ENCODE measurements at regions not wholly inside any gene's neighbourhood (a gene's known extent, or its start where the extent isn't known, plus 50 kb on each side); places are given as distances from the start of the nearest gene placed in this dataset.
A peak's percentile ranks its signal among the peaks of the same experiment; 100 is the strongest.

DNA sequence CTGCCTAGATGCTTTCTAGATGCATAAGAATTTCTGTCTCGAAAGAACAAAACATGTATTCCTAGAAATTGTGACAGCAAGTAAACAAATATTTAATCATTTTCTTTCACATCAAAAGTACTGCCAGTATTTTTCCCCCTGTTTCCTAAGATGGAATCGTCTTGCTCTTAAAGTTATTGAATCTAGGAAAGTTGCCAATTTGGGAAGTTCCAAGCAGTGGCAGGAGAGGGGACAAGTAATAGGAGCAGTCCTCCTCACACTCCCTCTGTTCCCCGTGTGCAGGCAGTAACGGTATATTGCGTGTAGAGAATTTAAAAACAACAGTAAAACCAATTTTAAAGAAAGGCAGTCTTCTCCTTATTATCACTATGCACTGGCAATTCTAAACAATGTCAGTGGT, 619.8 kb downstream of the TBL1XR1 start:
- DNase-seq (ENCODE audit: low read depth in 4 of 4, low spot score in 2 of 4) = no peak

DNA sequence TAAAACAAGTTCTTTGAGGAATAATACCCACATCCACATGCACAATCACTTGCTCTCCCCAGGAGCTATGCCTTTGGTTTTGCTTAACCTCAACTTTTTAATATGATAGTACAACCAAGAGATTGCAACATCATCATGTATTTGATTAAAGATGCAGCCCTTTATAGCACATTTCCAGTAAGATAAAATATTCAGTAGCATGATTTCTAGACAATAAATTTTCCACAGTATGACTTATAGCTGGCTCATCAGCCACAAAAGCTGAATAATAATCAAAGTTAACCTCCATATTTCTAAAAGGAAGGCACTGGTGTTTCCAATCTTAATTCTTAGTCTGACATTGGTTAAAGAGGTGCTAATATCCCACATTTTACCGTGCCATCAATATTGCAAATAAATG, 622.5 kb downstream of the TBL1XR1 start:
- DNase-seq (ENCODE audit: low read depth in 4 of 4, low spot score in 2 of 4) = no peak

DNA sequence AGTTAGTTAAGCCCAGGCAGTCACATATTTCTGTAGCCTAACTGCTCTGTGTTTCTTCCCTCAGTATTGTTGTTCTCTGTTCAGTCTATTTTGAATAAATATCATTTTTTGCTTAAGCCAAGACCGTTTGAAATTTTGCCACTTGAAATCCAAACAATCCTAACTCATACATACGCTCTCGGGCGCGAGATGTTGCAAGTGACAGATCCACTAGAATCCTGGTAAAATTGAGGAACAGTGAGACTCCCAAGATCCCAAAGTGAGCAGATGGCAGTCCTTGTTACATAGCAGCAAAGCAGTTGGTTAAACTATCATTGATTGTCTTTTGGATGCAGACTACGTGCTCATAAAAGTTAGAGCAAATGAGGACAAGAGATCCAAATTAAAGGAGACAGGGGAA, 625.4 kb downstream of the TBL1XR1 start:
- DNase-seq (ENCODE audit: low read depth in 4 of 4, low spot score in 2 of 4) = no peak

DNA sequence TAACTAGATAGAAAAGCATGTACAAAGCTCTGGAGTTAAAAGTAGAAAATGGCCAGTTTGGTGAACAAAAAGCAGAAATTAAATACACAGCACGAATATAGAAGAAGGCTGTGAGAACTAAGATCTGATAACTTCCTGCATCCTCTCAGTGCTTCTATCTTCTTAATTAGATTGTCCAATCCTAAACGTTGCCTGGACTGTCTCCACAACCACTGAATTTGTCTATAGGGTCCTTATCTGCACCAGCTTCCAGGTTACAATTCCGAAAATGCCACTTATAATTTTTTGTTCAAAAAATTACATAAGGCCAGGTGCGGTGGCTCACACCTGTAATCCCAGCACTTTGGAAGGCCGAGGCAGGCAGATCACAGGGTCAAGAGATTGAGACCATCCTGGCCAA, 626.3 kb downstream of the TBL1XR1 start:
- no peak for DNase-seq (ENCODE audit: low read depth in 4 of 4, low spot score in 2 of 4)

DNA sequence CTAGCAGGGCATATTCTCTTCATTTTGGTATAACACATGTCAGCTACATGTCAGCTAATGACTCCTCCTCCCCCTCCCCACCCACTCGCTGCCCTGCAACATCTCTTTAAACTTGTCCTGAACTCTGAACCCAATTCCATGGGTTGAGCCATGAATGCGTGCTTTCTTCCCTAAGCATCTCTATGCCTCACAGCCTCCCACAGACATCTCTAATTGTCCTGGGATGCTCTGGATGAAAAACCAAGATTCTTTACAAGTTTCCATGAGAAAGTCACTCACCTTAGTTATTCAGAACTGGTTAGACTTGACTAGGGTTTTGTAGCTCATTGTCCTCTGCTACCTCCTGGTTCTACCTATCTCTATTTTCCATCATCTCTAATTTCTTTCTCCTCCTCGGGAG, 629.1 kb downstream of the TBL1XR1 start:
- DNase-seq (ENCODE audit: low read depth in 4 of 4, low spot score in 2 of 4) = no peak

DNA sequence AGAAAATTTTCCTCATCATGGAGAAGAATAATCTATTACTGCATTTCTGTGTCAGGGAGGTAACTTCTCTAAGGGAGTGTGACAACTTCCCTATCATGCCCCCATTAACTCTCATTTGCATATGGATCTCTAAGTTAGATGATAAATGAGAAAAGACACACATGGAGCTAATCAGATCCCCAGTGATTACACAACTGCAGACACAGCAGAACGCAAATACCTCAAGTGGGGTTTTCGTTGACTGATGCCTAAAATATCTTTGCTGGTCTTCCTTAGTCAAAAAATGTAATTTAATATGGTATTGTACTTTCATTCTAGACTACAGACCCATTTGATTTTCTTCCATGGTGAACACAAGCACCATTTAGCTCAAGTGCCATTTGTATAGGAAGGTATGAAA, 630.5 kb downstream of the TBL1XR1 start:
- no peak for DNase-seq (ENCODE audit: low read depth in 4 of 4, low spot score in 2 of 4)

DNA sequence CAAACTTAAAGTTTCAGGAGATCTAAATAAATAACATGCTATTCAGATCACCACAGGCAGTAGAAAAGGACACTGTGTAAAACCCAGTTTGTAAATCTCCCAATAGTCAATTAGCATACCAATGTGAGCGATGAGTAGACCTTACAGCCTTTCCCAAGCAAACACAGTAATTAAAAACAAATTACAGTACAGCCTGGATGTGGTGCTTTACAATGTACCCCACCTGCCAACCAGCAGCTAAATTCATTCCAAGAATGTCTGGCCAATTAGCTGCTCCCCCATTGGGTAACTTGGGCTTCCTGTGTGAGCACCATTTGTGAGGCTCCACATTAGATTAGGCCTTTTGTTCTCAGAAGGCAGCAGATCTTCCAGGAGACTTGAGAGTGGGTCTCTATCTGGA, 635.0 kb downstream of the TBL1XR1 start:
- DNase-seq (ENCODE audit: low read depth in 4 of 4, low spot score in 2 of 4) = no peak

DNA sequence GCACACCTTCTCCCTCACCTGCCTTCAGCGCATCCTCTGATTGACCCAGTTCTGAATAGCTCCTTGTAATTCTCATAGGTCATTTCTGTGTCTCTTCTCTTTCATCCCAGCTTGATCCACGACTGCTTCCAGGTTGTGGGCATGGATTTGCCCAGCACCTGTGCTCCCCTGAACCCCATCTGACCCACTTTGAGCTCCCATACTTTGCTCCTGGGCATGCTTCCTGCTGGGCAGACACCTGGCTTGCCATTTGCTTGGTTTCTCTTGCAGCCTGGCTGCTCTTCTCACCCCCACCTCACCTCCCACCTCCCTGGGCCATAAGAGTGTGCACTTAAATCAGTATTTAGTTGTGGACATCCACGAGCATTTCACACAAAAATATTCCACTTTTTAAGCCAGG, 635.5 kb downstream of the TBL1XR1 start:
- no peak for DNase-seq (ENCODE audit: low read depth in 4 of 4, low spot score in 2 of 4)

DNA sequence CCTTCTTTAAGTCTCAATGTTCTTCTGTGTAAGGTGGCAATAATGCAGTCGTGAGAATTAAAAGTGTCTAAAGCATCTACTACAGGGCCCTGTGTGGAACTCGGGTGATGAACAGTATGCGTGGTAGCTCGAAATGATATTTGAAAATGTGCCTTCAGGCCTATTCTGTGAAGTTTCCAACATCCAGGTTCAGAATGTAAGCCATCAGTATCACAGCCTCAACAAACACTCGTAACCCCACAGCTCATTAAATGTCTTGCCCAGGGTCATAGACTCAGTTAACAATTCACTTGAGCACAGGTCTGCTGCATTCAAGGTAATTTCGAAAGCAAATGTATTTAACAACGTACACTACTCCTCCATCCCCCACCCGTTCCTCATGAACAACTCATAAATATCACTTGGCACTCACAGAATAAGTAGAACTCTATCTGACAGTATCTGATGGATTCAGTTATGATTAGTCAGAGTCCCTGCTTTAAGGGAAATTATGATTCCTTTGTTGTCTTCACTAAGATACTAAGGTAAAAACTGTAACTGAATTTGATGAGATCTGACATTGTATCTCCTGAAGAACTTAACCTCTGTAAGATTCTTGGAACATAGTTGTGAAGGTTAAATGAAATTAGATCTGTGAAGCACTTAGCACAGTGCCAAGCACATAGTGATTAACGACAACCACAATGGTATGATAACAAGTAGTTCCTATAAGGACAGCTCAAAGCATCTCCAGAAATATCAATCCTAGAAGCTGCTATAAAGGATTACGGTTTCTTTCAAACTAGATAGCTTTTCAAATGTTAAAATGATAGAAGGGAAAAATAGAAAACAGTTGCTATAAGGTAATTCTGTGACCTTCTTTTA, 642.3 kb downstream of the TBL1XR1 start:
- peak; percentile 3 to 23 (median 8) for DNase-seq (ENCODE audit: low read depth in 4 of 4, low spot score in 2 of 4)

DNA sequence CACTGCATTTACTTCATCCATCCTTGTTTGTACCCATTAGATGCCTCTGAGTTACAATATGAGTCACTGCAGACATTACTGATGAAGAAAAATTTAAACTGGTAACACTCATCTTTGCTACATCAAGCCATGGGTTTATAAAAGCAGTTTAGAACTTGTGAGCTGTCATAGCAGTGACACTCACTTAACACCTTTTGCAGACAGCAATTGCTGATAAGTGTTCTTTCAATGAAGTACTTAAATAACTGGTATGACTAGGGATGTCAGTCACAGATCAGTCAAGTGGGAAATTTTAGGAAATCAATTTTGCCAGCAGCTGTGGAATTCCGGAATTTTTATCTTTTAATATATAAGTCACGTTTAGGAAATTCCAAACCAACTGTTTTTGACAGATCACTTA, 643.0 kb downstream of the TBL1XR1 start:
- DNase-seq (ENCODE audit: low read depth in 4 of 4, low spot score in 2 of 4) = no peak

DNA sequence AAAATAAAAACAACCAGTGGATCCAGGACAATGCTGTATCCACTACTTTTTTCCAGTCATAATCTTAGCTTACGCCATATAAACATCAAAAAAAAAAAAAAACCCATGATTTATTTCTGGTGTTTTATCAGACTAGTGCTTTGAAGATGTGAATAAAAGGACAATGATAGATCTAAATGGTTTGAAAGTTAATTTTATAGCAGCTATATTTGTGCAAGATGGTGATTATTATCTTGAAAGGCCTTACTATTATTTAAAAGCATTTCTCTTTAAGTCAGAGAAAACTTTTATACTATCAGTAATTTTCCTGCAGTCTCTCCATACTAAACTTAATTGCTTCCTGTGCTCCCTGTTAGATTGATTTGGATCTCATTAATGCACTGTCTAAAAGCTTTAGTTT, 670.3 kb downstream of the TBL1XR1 start:
- DNase-seq (ENCODE audit: low read depth in 4 of 4, low spot score in 2 of 4) = no peak

DNA sequence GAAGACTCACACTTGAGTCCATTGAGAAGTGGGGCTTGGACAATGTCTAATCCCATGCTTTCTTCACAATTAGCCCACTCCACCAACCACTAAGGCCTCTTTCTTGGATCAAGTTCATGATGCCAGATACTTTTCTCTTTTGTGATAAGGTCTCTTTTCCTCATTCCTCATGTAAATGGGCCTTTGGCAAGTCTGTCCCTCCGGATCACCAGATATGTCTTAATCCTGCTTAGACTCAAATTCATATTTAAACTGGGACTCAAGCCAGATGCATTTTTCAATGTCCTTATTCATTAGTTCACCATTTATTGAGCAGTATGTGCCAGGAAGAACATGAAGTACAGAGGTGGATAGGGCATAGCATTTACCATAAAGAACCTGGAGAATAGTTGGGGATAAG, 671.1 kb downstream of the TBL1XR1 start:
- no peak for DNase-seq (ENCODE audit: low read depth in 4 of 4, low spot score in 2 of 4)

DNA sequence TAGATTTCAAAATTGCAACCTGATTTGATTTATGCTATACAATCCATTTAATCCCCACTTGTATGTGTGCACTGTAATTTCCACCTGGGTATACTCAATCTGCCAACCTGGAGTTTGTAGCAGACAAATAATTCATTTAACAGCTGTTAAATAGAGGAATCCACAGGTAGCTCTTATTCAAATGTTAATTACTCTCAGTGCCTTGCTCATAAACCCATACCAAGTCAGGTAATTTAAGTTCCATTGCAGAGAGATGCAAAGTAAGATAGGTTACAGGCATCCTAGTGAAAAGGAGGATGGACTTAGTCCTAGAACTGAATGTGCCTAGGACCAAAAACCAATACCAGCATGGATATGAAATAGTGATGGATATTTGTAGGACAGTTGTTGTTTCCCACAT, 674.2 kb downstream of the TBL1XR1 start:
- DNase-seq (ENCODE audit: low read depth in 4 of 4, low spot score in 2 of 4) = no peak

DNA sequence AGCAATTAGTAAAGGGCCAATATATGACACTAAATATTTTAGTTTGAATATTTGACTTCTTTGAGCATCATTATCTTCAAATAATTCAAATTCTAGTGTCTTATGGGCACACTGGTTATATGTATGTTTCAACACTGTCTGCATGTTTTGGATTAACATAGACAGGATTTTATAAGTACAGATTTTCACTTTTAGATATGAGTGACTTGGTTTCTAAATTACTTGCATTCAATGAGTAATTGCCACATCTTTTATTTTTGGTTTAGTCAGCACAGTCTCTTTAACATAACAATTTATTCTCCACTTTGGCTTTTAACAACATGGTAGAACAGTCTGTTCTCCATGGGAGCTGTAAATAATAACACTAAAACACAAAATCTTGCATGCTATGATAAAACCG, 674.8 kb downstream of the TBL1XR1 start:
- DNase-seq (ENCODE audit: low read depth in 4 of 4, low spot score in 2 of 4) = no peak

DNA sequence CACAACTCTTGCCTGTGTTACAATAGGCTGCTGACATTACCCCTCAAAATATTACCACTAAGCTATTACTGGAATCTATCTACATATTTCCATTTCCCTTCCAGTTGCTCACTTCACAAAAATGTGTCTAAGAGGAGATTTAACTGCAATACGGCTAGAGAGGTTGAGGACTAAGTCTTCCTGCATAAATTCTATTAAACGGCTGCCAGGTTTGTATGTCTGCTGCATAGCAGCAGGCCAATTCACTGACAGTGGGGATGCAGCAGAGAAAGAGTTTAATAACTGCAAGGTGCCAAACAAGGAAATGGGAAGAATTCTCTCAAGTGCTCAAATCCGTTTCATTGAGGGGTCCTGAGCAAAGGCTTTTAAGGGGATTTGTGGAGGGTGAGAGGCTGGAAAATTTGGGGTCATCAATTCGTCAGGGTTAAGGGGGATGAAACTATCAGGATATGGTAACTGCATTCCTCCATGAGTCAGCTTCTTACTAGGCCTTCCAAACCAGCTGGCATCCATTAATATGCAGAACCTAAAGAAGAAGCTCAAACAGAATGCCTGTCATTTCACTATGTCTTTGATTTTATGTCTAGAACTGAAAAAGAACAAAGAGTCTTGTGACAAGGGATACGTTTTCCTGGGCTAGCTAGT, 675.6 kb downstream of the TBL1XR1 start:
- DNase-seq (ENCODE audit: low read depth in 4 of 4, low spot score in 2 of 4) = no peak

DNA sequence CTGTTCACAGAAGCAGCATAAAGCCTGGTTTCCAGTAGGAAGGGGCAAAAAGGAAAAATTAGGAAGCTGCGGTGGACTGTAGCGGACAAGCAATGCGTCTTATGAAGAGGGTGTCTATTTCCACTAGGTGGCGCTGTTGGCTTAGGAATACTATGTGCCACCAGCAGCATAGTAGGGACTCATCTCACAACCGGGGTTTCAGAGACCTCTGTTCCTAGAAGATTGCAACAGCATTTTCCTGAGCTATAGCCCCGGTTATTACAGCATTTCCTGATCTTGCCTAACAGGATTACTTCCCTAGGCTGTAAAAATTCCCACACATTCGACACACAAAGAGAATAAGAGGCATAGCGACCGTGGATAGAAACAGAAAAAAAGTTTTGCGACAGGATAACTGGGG, 683.0 kb downstream of the TBL1XR1 start:
- DNase-seq (ENCODE audit: low read depth in 4 of 4, low spot score in 2 of 4) = no peak

DNA sequence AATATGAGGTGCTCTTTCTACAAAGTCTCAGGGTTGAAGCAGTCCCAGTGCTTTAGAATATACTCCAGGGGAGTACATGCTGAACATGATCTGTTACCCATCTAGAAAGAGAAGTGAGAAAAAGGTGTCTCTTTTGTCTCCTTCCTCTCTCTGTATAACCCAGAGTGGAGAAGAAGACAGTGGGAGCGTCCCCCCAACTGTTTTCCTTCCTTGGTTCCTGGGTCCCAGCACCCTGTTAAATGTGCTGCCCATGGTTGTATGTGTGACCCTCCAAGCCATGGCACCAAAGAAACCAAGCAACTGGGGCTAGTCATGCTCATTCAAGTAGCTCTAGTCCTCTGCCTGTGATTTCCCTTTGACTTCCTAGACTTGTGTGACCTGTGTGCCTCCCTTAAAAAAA, 683.7 kb downstream of the TBL1XR1 start:
- DNase-seq (ENCODE audit: low read depth in 4 of 4, low spot score in 2 of 4) = peak in 1 of 4 donors; percentile 6

DNA sequence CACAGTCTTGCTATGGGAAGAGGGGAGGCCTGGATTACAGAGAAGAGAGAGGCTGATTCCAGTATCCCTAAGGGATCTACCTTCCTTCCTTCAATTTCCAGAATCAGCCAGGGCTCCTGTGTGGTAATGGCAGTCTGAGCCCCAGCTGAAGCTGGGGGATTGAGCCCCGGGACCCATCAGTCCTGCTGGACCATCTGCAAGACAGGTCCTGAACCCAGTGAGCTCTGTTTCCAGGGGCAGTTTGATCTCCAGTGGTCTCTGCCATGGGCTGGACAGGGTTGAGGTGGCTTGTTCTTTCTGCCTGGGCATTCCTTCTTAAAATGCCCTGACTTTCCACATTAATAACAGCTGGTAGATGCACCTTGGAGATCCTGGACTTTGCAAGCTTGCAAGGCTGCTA, 685.2 kb downstream of the TBL1XR1 start:
- DNase-seq (ENCODE audit: low read depth in 4 of 4, low spot score in 2 of 4) = no peak

DNA sequence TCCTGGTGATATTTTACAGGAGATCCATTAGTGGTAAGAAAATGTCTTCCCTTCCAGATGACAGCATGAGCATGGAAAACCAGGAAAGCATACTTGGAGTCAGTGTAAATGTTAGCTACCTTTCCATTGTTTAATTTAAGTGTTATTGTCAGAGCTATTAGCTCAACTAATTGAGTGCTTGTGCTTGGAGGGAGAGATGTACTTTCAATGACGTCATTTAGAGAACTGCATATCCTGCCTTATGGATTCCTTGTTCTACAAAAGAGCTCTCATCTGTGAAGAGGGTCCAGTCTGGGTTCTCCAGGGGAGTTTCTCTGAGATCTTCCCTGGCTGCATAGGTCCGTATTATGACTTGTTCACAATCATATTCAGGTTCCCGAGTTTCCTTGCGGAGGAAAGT, 687.2 kb downstream of the TBL1XR1 start:
- DNase-seq (ENCODE audit: low read depth in 4 of 4, low spot score in 2 of 4) = no peak

DNA sequence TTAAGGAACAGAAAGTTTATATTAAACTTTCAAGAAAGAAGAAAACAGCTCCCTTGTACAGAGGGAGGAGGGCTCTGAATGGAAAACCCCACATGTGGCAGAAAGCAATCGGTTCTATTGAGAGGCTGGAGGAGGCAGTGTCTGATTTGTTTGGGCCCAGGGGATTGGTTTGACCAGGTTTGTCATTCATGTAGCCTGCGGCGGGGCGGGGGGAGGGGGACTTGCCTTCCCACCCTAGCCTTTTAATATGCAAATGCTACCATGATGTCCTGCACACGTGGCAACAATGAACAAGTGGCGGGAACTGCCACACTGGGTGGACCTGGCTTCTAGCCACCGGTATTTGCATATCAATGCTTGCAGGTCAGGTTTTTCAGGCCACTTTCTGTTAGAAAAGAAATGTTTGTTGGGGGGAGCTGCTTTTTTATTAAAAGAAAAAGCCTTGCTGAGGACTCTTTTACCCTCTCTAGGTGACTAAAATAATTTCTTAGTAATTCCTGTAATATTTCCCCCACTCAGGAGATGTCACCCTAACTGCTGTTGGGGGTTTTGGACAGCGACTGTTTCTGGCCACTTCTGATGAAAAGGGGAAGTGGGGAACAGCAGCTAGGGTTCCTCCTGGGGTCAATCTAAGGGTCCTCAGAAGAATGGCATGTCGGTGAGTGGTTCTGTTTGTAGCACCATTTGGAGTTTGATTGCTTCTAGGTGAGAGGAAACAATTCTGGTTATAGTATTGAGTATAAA, 691.2 kb downstream of the TBL1XR1 start:
- no peak for DNase-seq (ENCODE audit: low read depth in 4 of 4, low spot score in 2 of 4)

DNA sequence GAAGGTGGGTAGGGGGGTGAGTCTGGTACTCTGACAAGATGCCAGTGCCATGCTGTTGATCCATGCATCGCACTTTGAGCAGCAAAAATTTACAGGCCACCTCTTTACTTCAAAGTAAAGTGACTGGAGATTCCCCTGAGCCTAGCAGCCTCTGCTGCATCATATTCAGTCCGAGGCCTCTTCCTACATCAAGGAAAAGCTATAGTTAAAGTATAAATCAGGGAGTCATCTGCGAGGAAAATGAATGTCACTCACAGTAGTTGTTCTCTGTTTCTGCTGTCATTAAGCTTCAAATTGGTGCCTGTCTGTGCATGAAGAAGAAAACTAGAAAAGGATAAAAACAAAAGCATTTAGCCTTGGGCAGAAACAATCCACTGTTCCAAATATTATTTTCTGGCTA, 706.2 kb downstream of the TBL1XR1 start:
- no peak for DNase-seq (ENCODE audit: low read depth in 4 of 4, low spot score in 2 of 4)

DNA sequence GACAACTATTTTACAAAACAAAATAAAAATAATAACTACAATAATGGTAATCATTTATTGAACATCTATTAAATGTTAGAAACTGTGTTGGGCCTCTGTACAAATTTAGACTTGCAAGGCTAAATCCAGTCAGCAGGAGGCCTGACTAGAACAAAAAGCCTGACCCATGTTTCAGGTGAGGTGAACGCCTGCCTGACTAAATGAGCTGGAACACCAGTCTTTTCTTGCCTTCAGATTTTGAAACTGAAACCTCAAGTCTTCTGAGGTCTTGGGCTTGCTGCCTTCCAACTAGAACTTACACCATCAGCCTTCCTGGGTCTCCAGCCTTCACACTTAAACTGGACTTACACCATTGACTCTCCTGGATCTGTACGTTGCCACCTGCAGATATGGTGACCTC, 706.9 kb downstream of the TBL1XR1 start:
- no peak for DNase-seq (ENCODE audit: low read depth in 4 of 4, low spot score in 2 of 4)

Measured in left renal cortex interstitium (tissue), 4 donors.